ENCODE measurements at regions not wholly inside any gene's neighbourhood (a gene's known extent, or its start where the extent isn't known, plus 50 kb on each side); places are given as distances from the start of the nearest gene placed in this dataset.
A peak's percentile ranks its signal among the peaks of the same experiment; 100 is the strongest.
"Not testable (repeated sequence)": the region's sequence is repeated elsewhere in the genome, so short reads cannot be mapped to it uniquely, and the experiment has no call there.

- no peak overlapping the region for H3K4me2 ChIP-seq (ENCODE audit: low read length)
- Mint-ChIP-seq H3K36me3 (ENCODE audit: low read depth, unreplicated experiment) (no peaks in the 10 kb centered on the region), H3K4me3 (ENCODE audit: unreplicated experiment) (no peak overlapping the region), H3K27me3 (ENCODE audit: low read depth, unreplicated experiment) (peaks cover 3% of the 10 kb centered on the region), H3K9me3 (ENCODE audit: unreplicated experiment) (peaks cover 2% of the 10 kb centered on the region), H3K27ac (ENCODE audit: unreplicated experiment) (no peak overlapping the region), H3K4me1 (ENCODE audit: low read depth, unreplicated experiment) (no peaks in the 10 kb centered on the region)
- H3K27ac ChIP-seq (ENCODE audit: low read depth, low read length): no peak overlapping the region
- no peak for FAIRE-seq
- no peaks in the 10 kb centered on the region for H3K27me3 ChIP-seq (ENCODE audit: insufficient read depth, low read length)
- no peaks in the 10 kb centered on the region for H3K79me2 ChIP-seq (ENCODE audit: insufficient read depth, low read length)
- no peaks in the 10 kb centered on the region for H3K9me3 ChIP-seq (ENCODE audit: insufficient read depth, low read depth, low read length)
- no peaks in the 10 kb centered on the region for H3K36me3 ChIP-seq (ENCODE audit: insufficient read depth, low read length)
- H2AFZ ChIP-seq (ENCODE audit: low read depth, low read length): no peak overlapping the region
- H4K20me1 ChIP-seq (ENCODE audit: insufficient read depth, low read length): no peaks in the 10 kb centered on the region
- no peak overlapping the region for H3K9ac ChIP-seq (ENCODE audit: low read length)
- no peaks in the 10 kb centered on the region for H3K4me1 ChIP-seq (ENCODE audit: insufficient read depth, low read length)
- H3K4me3 ChIP-seq (ENCODE audit: insufficient read depth, low read depth, low read length): no peak overlapping the region
- no peak for DNase-seq (ENCODE audit: low read depth)
- no peak for TF ChIP-seq EZH2 (IDR thresholded peaks at IDR 0.05; ENCODE audit: insufficient read depth, low read length)
- no peak for TF ChIP-seq CTCF (IDR thresholded peaks at IDR 0.05; ENCODE audit: insufficient read depth, low read depth, low read length)
Observed at GRCh38 chrX:65879977-65880799, 159.7 kb downstream of the VSIG4 start.

- FAIRE-seq (peak; percentile 60), DNase-seq (ENCODE audit: low read depth) (no peak)
- Histone ChIP-seq H2AFZ (ENCODE audit: low read depth, low read length) (no peak overlapping the region), H4K20me1 (ENCODE audit: insufficient read depth, low read length) (no peaks in the 10 kb centered on the region), H3K79me2 (ENCODE audit: insufficient read depth, low read length) (no peaks in the 10 kb centered on the region), H3K9me3 (ENCODE audit: insufficient read depth, low read depth, low read length) (no peaks in the 10 kb centered on the region), H3K36me3 (ENCODE audit: insufficient read depth, low read length) (no peaks in the 10 kb centered on the region), H3K27ac (ENCODE audit: low read depth, low read length) (no peak overlapping the region), H3K27me3 (ENCODE audit: insufficient read depth, low read length) (no peaks in the 10 kb centered on the region), H3K4me2 (ENCODE audit: low read length) (no peak overlapping the region), H3K4me3 (ENCODE audit: insufficient read depth, low read depth, low read length) (no peak overlapping the region), H3K4me1 (ENCODE audit: insufficient read depth, low read length) (no peaks in the 10 kb centered on the region), H3K9ac (ENCODE audit: low read length) (no peak overlapping the region)
- H3K27me3 Mint-ChIP-seq (ENCODE audit: low read depth, unreplicated experiment): peaks cover 3% of the 10 kb centered on the region
- H3K4me1 Mint-ChIP-seq (ENCODE audit: low read depth, unreplicated experiment): peaks cover 1% of the 10 kb centered on the region
- no peaks in the 10 kb centered on the region for H3K36me3 Mint-ChIP-seq (ENCODE audit: low read depth, unreplicated experiment)
- TF ChIP-seq EZH2 (IDR thresholded peaks at IDR 0.05; ENCODE audit: insufficient read depth, low read length) (no peak), CTCF (IDR thresholded peaks at IDR 0.05; ENCODE audit: insufficient read depth, low read depth, low read length) (no peak)
- peaks cover 2% of the 10 kb centered on the region for H3K9me3 Mint-ChIP-seq (ENCODE audit: unreplicated experiment)
- no peak overlapping the region for H3K27ac Mint-ChIP-seq (ENCODE audit: unreplicated experiment)
- no peak overlapping the region for H3K4me3 Mint-ChIP-seq (ENCODE audit: unreplicated experiment)
Observed at GRCh38 chrX:65878456-65878855, 161.4 kb downstream of the VSIG4 start.

DNA sequence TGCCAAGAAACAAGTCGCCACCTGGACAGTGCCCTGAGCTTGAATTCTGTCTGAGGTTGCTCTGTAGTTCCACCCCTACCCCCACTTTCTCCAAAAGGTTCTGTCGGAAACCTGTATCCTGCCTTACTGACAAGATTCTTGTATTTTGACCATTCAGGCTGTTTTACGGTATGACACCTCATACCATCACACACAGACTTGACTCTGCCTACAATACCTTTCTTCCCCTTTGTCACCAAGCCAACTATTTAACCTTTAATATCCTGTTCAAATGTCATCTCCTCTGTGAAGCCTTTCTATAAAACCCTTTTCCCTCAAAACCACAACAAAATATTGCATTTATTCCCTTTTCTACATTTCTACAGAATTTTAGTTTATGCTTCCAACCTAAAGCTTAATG lies 161.9 kb downstream of the VSIG4 start:
- Histone ChIP-seq H3K9ac (ENCODE audit: low read length) (no peak overlapping the region), H3K4me3 (ENCODE audit: insufficient read depth, low read depth, low read length) (no peak overlapping the region), H3K9me3 (ENCODE audit: insufficient read depth, low read depth, low read length) (no peaks in the 10 kb centered on the region), H3K27ac (ENCODE audit: low read depth, low read length) (no peak overlapping the region), H3K79me2 (ENCODE audit: insufficient read depth, low read length) (no peaks in the 10 kb centered on the region), H3K4me1 (ENCODE audit: insufficient read depth, low read length) (no peaks in the 10 kb centered on the region), H3K4me2 (ENCODE audit: low read length) (no peak overlapping the region), H2AFZ (ENCODE audit: low read depth, low read length) (no peak overlapping the region), H3K36me3 (ENCODE audit: insufficient read depth, low read length) (no peaks in the 10 kb centered on the region), H4K20me1 (ENCODE audit: insufficient read depth, low read length) (no peaks in the 10 kb centered on the region), H3K27me3 (ENCODE audit: insufficient read depth, low read length) (no peaks in the 10 kb centered on the region)
- Mint-ChIP-seq H3K4me1 (ENCODE audit: low read depth, unreplicated experiment) (peaks cover 1% of the 10 kb centered on the region), H3K27me3 (ENCODE audit: low read depth, unreplicated experiment) (peaks cover 3% of the 10 kb centered on the region), H3K9me3 (ENCODE audit: unreplicated experiment) (peaks cover 2% of the 10 kb centered on the region), H3K4me3 (ENCODE audit: unreplicated experiment) (no peak overlapping the region), H3K27ac (ENCODE audit: unreplicated experiment) (no peak overlapping the region), H3K36me3 (ENCODE audit: low read depth, unreplicated experiment) (no peaks in the 10 kb centered on the region)
- DNase-seq (ENCODE audit: low read depth) (no peak), FAIRE-seq (peak; percentile 73)
- TF ChIP-seq CTCF (IDR thresholded peaks at IDR 0.05; ENCODE audit: insufficient read depth, low read depth, low read length) (no peak), EZH2 (IDR thresholded peaks at IDR 0.05; ENCODE audit: insufficient read depth, low read length) (no peak)

DNA sequence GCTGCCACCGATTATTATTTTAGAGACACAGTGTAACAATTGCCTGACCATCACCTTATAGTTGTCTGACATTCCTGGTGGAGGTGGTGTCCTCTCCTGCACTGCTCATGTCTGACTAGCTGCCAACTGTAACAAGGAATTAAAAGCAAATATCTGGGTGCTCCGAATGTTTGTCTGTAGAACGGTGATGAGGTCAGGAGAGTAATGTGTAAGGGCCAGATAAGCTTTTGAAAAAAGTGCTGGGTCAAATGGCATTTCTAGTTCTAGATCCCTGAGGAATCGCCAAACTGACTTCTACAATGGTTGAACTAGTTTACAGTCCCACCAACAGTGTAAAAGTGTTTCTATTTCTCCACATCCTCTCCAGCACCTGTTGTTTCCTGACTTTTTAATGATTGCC lies 164.3 kb downstream of the VSIG4 start:
- not testable (repeated sequence) for H3K4me2 ChIP-seq (ENCODE audit: low read length); H3K27ac Mint-ChIP-seq (ENCODE audit: unreplicated experiment); H3K4me1 ChIP-seq (ENCODE audit: insufficient read depth, low read length); H3K79me2 ChIP-seq (ENCODE audit: insufficient read depth, low read length); H3K9me3 Mint-ChIP-seq (ENCODE audit: unreplicated experiment); H3K4me3 ChIP-seq (ENCODE audit: insufficient read depth, low read depth, low read length); H2AFZ ChIP-seq (ENCODE audit: low read depth, low read length); H3K4me1 Mint-ChIP-seq (ENCODE audit: low read depth, unreplicated experiment); H3K9me3 ChIP-seq (ENCODE audit: insufficient read depth, low read depth, low read length); H3K27me3 ChIP-seq (ENCODE audit: insufficient read depth, low read length); H4K20me1 ChIP-seq (ENCODE audit: insufficient read depth, low read length); H3K36me3 ChIP-seq (ENCODE audit: insufficient read depth, low read length); H3K27me3 Mint-ChIP-seq (ENCODE audit: low read depth, unreplicated experiment); FAIRE-seq; H3K27ac ChIP-seq (ENCODE audit: low read depth, low read length); H3K9ac ChIP-seq (ENCODE audit: low read length); H3K4me3 Mint-ChIP-seq (ENCODE audit: unreplicated experiment); DNase-seq (ENCODE audit: low read depth); H3K36me3 Mint-ChIP-seq (ENCODE audit: low read depth, unreplicated experiment)
